GM03348 (cell line): ENCODE measurements at regions not wholly inside any gene's neighbourhood (a gene's known extent, or its start where the extent isn't known, plus 50 kb on each side); places are given as distances from the start of the nearest gene placed in this dataset.
"Not testable (repeated sequence)": the region's sequence is repeated elsewhere in the genome, so short reads cannot be mapped to it uniquely, and the experiment has no call there.

Experiments used
- DNase-seq: peaks from one replicate; pipeline ENCODE4 v3.0.0; 2012; ENCODE audit warnings: low spot score

DNA sequence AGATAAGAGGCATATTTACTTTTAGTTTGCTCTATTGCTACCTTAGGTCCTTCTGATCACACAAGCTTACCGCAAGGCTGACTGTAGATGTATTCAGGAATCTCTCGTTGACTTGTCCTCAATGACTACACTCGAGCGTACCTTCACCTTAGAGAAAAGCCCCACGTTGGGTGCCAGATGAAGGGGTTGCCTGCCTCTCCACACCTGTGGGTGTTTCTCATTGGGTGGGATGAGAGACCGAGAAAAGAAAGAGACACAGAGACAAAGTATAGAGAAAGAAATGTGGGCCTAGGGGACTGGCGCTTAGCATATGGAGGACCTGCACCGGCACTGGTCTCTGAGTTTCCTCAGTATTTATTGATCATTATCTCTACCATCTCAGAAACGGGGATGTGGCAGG lies 51.8 kb downstream of the ASCL4 start:
- no peak for DNase-seq

DNA sequence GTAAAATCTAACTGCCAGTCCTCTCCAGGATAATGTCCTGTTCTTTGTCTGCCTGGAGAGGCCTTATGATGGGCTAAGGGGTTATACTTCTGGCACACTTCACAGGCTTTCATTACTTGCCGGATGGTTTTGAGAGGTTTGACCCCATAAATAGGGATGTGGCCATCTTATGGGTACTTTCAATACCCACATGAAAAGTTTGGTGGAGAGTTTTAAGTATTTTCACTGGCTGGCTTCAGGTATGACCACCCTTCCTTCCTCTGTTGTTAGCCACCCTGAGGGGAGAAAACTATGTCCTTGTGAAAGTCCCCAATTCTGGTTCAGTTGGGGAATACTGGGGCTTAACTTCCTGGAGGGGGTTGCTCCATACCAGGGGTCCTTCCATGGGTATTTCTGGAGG lies 54.8 kb downstream of the ASCL4 start:
- DNase-seq, result no peak

DNA sequence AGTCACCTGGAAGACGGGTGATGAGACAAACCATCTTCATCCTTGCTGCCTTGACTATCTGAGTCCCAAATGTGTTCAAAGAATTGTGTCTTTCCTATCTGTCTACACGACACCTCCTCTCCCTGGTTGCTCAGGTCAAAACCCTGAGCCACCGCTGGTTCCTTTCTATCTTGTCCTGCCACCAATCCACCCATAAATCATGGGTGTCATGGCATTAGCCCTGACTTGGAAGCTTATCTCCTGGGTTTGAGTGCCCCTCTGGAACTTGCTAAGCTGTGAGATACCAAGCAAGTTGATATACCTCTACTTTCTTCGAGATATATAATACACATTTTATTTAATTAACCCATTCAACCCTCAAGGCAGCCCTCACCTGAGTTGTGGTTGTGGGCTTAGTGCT lies 57.9 kb downstream of the ASCL4 start:
- no peak for DNase-seq

- DNase-seq, result no peak
These were observed 65.7 kb downstream of the ASCL4 start for GRCh38 chr12:107840186-107840585.

DNA sequence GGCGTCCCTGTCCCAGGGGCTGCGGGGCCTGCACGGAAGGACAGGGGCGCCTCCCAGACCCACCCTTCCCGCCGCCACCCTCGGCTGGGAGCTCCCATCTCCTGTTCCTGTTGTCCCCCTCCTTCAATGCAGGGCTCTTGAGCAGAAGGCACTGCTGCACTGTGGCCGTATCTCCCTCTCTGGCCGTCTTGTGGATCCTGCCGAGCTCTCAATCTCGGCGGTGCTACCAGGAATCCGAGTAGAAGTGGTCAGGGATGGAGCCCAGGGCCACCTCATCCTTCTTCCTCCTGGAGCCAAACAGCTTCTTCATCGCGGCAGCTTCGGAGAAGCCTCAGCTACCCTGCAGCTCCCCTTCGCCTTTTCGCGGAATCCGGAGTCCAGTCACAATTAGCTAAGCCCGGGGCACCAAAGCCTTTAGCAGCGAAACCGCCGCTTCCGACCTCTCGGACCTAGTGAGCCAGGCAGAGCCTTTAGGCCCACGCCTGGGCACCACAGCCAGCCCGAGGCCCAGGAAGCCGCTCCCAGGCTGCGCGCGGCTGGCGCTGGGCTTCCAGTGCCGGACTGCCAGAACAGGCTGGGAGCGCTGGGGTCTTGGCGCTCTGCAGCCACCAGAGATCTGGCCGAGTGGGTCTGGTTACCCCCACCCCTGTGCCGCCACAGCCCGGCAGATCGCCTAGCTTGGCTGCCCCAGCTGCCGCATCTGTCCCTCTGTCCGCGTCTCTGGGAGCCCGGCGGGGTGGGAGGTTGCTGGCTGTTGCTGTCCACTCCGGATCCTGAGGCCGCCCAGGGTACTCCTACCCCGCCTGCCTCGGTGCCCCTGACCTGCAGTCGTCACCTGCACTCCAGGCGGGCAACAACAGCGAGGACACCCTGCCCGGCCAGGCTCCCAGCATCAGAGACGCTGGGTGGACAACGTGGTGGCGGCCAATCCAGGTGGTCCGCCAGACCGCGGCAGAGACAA lies 69.1 kb downstream of the ASCL4 start:
- peak; percentile 55 for DNase-seq

GRCh38 chr12:107844312-107844921 lies 69.9 kb downstream of the ASCL4 start:
- peak; percentile 27 for DNase-seq

GRCh38 chr12:107845226-107845979 lies 70.9 kb downstream of the ASCL4 start:
- DNase-seq, result no peak

GRCh38 chr12:107845980-107846659 lies 71.6 kb downstream of the ASCL4 start:
- no peak for DNase-seq

DNA sequence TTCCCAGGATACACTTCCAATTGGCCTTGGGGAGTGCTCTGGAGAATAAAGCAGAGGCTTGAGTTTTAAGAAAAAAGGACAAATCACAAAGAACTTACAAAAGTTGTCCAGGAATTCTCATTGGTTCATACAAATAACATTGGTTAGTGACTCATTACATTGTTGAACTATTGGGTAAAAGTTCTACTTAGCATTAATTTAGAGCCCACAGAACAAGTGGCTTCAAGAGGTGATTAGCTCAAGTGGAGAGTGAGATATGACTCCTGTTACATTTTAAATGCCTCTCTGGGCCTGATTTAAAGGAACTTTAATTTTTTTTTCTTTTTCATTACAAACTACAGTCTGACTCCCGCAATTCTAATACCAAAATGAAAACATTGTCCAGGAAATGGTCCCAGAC lies 72.9 kb downstream of the ASCL4 start:
- no peak for DNase-seq

DNA sequence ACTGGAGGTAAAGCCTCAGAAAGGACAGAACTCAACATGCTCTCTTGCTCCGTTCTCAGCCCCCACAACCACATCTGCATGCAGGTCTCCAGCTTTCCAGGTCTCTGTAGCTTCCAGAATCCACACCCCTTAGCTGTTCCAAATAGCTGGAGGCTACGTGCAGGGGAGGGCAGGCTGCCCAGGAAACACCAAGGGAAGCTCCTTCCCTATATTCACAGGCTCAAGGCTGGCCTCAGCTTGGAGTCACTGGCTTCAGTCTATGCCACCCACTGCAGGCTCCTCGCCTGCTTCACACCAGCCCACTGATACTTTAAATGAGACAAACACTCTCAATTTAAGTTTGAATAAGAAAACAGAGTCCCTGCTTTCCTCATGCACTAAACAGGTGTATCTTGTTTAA lies 73.3 kb downstream of the ASCL4 start:
- DNase-seq, result no peak

GRCh38 chr12:107853479-107853878 lies 79.0 kb downstream of the ASCL4 start:
- DNase-seq, result no peak

GRCh38 chr12:107855471-107855870 lies 81.0 kb downstream of the ASCL4 start:
- no peak for DNase-seq

- DNase-seq, result no peak
These were observed 81.6 kb downstream of the ASCL4 start for GRCh38 chr12:107856096-107856495.

- DNase-seq, result no peak
These were observed 82.7 kb downstream of the ASCL4 start for GRCh38 chr12:107857191-107857590.

DNA sequence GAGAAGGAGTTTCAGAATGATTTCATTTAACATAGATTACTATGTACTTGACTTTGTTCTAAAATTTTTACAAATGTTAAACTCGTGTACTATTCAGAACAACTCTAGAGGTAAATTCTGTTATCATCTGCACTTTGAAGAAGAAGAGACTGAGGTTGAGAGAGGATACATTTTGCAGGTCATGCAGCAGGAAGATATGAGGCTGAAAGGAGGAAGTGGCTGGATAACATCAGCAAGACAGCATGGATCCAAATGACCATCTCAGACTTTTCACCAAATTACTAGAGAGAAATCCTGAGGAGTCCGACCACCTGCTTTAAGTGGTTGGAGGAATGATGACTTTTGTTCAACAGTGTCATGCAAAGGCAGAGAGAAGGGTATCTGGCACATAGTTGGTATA lies 84.9 kb downstream of the ASCL4 start:
- DNase-seq, result no peak

DNA sequence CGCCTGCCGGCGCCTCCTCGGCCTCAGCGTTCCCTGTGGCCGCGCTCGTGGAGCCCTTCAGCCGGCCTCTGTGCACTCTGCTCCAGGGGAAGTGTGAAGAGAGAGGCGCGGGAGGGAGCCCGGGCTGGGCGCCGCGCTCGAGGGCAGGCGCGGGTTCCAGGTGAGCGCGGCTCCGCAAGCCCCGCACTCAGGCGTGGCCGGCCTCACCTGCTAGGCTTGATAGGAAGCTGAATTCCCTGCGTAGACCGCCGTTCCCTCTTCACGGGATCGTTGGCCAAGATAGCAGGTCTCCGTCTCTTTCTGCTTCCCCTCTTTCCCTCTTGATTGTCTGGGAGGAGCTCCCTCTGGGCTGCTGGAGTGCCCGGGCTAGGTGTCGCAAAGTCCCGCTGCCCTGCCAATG lies 89.7 kb downstream of the ASCL4 start:
- no peak for DNase-seq

DNA sequence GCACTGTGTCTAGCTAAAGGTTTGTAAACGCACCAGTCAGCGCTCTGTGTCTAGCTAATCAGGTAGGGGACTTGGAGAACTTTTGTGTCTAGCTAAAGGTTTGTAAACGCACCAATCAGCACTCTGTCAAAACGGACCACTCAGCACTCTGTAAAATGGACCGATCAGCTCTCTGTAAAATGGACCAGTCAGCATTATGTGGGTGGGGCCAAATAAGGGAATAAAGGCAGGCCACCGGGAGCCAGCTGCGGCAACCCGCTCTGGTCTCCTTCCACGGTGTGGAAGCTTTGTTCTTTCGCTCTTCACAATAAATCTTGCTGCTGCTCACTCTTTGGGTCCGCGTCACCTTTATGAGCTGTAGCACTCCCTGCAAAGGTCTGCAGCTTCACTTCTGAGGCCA lies 90.2 kb downstream of the ASCL4 start:
- DNase-seq, result not testable (repeated sequence)

GRCh38 chr12:107873223-107873622 lies 98.7 kb downstream of the ASCL4 start:
- no peak for DNase-seq

DNA sequence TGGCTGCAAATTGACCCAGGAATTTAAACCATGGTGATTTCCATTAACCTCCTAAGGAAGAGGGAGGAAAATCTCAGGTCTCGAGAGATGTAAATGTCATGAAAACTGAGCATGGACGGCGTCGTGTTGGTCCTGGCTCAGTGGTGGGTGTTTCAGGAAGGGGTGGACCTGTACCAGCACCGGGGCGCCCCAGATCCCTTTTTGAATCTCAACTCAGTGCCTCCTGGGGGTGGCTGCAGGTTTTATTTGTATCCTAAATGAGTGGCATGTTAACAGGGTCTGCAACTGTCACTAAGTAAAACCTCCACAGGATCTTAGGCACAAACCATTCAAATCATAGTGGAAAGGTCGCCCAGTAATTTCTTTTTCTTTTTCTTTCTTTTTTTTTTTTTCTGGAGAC lies 101.3 kb downstream of the ASCL4 start:
- no peak for DNase-seq

DNA sequence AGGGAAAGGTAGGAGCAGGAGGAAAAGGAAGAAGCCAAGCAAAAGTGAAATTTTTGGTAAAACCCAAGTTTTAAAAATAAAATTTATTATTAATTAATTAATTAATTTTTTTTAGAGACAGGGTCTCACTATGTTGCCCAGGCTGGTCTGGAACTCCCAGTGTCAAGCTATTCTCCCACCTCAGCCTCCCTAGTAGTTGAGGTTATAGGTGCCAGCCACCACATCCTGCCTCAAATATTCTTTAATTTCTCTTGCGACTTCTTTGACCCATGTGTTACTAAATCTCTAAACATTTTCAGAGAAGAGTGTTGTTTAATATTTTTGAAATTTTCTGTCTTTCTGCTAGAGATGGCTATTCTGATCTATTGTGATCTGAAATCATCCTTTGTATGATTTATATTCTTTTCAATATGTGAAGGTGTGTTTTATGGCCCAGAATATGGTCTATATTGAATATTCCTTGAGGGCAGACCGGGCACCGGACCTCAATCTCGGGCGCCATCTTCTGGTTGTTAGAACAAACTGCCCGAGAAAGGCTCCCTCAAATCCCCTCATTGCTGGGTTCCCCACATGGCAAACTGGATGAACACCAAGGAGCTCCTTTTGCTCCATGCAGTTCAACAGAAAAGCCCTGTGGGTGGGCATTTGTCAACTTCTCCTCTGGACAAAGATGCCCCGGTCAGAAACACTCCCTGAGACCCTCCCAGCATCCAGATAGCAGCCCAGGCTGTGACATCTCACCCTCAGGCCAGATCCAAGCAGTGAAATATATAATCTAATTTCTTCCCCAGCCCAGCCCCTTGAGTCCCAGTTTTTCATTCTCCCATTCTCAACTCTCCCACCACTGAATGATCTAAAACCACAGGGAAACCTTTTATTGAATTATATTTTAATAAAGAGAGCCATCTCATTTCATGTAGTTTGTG lies 110.5 kb downstream of the ASCL4 start:
- peak; percentile 82 for DNase-seq

- no peak for DNase-seq
These were observed 114.3 kb downstream of the ASCL4 start for GRCh38 chr12:107888789-107889188.
